ENCODE measurements at regions not wholly inside any gene's neighbourhood (a gene's known extent, or its start where the extent isn't known, plus 50 kb on each side); places are given as distances from the start of the nearest gene placed in this dataset.

GRCh38 chr2:16218625-16219024, 278.3 kb downstream of the MYCN start:
- TF ChIP-seq ZNF8 (CRISPR knock-in tag; IDR thresholded peaks at IDR 0.05), result no peak
- no peak for TF ChIP-seq POU6F1 (CRISPR knock-in tag; IDR thresholded peaks at IDR 0.05; ENCODE audit: borderline replicate concordance, low read depth)
- TF ChIP-seq CREB5 (CRISPR knock-in tag; IDR thresholded peaks at IDR 0.05; ENCODE audit: low read depth), result no peak
- TF ChIP-seq PATZ1 (CRISPR knock-in tag; IDR thresholded peaks at IDR 0.05; ENCODE audit: borderline replicate concordance), result no peak
- TF ChIP-seq ZC3H10 (CRISPR knock-in tag; IDR thresholded peaks at IDR 0.05), result no peak
